ENCODE measurements at regions not wholly inside any gene's neighbourhood (a gene's known extent, or its start where the extent isn't known, plus 50 kb on each side); places are given as distances from the start of the nearest gene placed in this dataset.

- DNase-seq, result no peak
- Histone ChIP-seq H4K20me1 (ENCODE audit: insufficient read depth, low read length) (no peaks in the 10 kb centered on the region), H3F3A (ENCODE audit: insufficient read depth, low read length) (no peaks in the 10 kb centered on the region), H3K27ac (ENCODE audit: low read length) (no peak overlapping the region), H3K4me3 (ENCODE audit: low read length) (no peak overlapping the region), H3K27me3 (replicated peaks; ENCODE audit: insufficient read depth, low read length) (no peaks in the 10 kb centered on the region), H3K9me2 (replicated peaks; ENCODE audit: insufficient read depth, low read length) (no peaks in the 10 kb centered on the region), H3K4me2 (ENCODE audit: low read depth, low read length) (no peak overlapping the region), H3K9me3 (replicated peaks; ENCODE audit: insufficient read depth, low read length) (no peaks in the 10 kb centered on the region), H3K9ac (ENCODE audit: low read length) (no peak overlapping the region), H3K79me2 (ENCODE audit: low read length) (no peaks in the 10 kb centered on the region), H2AFZ (ENCODE audit: low read length) (no peak overlapping the region), H3K4me1 (ENCODE audit: low read length) (no peaks in the 10 kb centered on the region), H3K36me3 (replicated peaks; ENCODE audit: insufficient read depth, low read length) (no peaks in the 10 kb centered on the region)
- TF ChIP-seq EZH2 (optimal IDR thresholded peaks at IDR 0.05; ENCODE audit: low read depth, low read length) (no peak), EZH2phosphoT487 (IDR thresholded peaks at IDR 0.05; ENCODE audit: low read length) (no peak)
- TF ChIP-seq, protein P1, sequence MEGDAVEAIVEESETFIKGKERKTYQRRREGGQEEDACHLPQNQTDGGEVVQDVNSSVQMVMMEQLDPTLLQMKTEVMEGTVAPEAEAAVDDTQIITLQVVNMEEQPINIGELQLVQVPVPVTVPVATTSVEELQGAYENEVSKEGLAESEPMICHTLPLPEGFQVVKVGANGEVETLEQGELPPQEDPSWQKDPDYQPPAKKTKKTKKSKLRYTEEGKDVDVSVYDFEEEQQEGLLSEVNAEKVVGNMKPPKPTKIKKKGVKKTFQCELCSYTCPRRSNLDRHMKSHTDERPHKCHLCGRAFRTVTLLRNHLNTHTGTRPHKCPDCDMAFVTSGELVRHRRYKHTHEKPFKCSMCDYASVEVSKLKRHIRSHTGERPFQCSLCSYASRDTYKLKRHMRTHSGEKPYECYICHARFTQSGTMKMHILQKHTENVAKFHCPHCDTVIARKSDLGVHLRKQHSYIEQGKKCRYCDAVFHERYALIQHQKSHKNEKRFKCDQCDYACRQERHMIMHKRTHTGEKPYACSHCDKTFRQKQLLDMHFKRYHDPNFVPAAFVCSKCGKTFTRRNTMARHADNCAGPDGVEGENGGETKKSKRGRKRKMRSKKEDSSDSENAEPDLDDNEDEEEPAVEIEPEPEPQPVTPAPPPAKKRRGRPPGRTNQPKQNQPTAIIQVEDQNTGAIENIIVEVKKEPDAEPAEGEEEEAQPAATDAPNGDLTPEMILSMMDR (IDR thresholded peaks at IDR 0.05; ENCODE audit: low read length), result no peak
These were observed 215.0 kb downstream of the IL15 start for GRCh38 chr4:141851246-141851891.

DNA sequence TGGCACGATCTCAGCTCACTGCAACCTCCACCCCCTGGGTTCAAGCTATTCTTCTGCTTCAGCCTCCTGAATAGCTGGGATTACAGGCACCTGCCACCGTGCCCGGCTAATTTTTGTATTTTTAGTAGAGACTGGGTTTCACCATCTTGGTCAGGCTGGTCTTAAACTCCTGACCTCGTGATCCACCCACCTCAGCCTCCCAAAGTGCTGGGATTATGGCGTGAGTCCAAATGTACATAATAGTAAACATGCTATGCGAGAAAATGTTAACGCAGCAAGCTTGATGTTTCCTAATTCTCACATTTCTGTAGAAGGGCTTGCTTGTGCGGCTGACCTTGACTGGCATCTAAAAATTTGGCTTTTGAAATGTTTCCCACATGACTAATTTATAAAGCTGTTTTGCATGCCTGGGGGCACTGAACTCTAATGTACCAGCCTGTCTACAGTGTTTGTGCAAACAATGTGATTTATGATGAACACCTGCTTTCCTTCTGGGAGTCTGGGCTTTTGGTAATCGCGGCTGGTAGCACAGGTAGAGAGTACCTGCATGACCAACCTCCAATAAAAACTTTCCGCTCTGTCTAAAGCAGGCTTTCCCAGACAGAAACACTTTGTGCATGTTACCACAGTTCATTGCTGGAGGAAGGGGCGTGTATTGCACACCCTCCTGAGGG lies 216.8 kb downstream of the IL15 start:
- H3K9me3 ChIP-seq (replicated peaks; ENCODE audit: insufficient read depth, low read length), result no peaks in the 10 kb centered on the region
- H3K9me2 ChIP-seq (replicated peaks; ENCODE audit: insufficient read depth, low read length), result no peaks in the 10 kb centered on the region
- no peaks in the 10 kb centered on the region for H4K20me1 ChIP-seq (ENCODE audit: insufficient read depth, low read length)
- no peak for DNase-seq
- H3K9ac ChIP-seq (ENCODE audit: low read length), result no peak overlapping the region
- H3F3A ChIP-seq (ENCODE audit: insufficient read depth, low read length), result no peaks in the 10 kb centered on the region
- H3K4me2 ChIP-seq (ENCODE audit: low read depth, low read length), result no peak overlapping the region
- H3K27me3 ChIP-seq (replicated peaks; ENCODE audit: insufficient read depth, low read length), result no peaks in the 10 kb centered on the region
- TF ChIP-seq EZH2phosphoT487 (IDR thresholded peaks at IDR 0.05; ENCODE audit: low read length), result no peak
- no peak for TF ChIP-seq EZH2 (optimal IDR thresholded peaks at IDR 0.05; ENCODE audit: low read depth, low read length)
- TF ChIP-seq, protein P1 (IDR thresholded peaks at IDR 0.05; ENCODE audit: low read length), result no peak
- no peaks in the 10 kb centered on the region for H3K79me2 ChIP-seq (ENCODE audit: low read length)
- H3K27ac ChIP-seq (ENCODE audit: low read length), result no peak overlapping the region
- H3K4me1 ChIP-seq (ENCODE audit: low read length), result no peaks in the 10 kb centered on the region
- H3K36me3 ChIP-seq (replicated peaks; ENCODE audit: insufficient read depth, low read length), result no peaks in the 10 kb centered on the region
- H3K4me3 ChIP-seq (ENCODE audit: low read length), result no peak overlapping the region
- no peak overlapping the region for H2AFZ ChIP-seq (ENCODE audit: low read length)

GRCh38 chr4:141858437-141858836 lies 222.1 kb downstream of the IL15 start:
- Histone ChIP-seq H3K4me3 (ENCODE audit: low read length) (no peak overlapping the region), H3F3A (ENCODE audit: insufficient read depth, low read length) (no peaks in the 10 kb centered on the region), H4K20me1 (ENCODE audit: insufficient read depth, low read length) (no peaks in the 10 kb centered on the region), H3K4me1 (ENCODE audit: low read length) (no peaks in the 10 kb centered on the region), H2AFZ (ENCODE audit: low read length) (no peak overlapping the region), H3K9me3 (replicated peaks; ENCODE audit: insufficient read depth, low read length) (no peaks in the 10 kb centered on the region), H3K4me2 (ENCODE audit: low read depth, low read length) (no peak overlapping the region), H3K79me2 (ENCODE audit: low read length) (no peaks in the 10 kb centered on the region), H3K9ac (ENCODE audit: low read length) (no peak overlapping the region), H3K9me2 (replicated peaks; ENCODE audit: insufficient read depth, low read length) (no peaks in the 10 kb centered on the region), H3K27me3 (replicated peaks; ENCODE audit: insufficient read depth, low read length) (no peaks in the 10 kb centered on the region), H3K27ac (ENCODE audit: low read length) (no peak overlapping the region), H3K36me3 (replicated peaks; ENCODE audit: insufficient read depth, low read length) (no peaks in the 10 kb centered on the region)
- DNase-seq, result no peak
- no peak for TF ChIP-seq EZH2phosphoT487 (IDR thresholded peaks at IDR 0.05; ENCODE audit: low read length)
- TF ChIP-seq, protein P1 (IDR thresholded peaks at IDR 0.05; ENCODE audit: low read length), result no peak
- TF ChIP-seq EZH2 (optimal IDR thresholded peaks at IDR 0.05; ENCODE audit: low read depth, low read length), result no peak

All from MM.1S (cell line).